Hepatocyte (in vitro differentiated cells): ENCODE measurements at regions not wholly inside any gene's neighbourhood (a gene's known extent, or its start where the extent isn't known, plus 50 kb on each side); places are given as distances from the start of the nearest gene placed in this dataset.

Source experiments
- DNase-seq: peaks from one replicate; pipeline ENCODE4 v3.0.0-alpha.2; 2016; ENCODE audit warnings: low spot score
- H2AFZ ChIP-seq: fragments of 200-600 bp; sonication (generic); 2 replicates; pipeline ENCODE4 v1.6.0; 2016; ENCODE audit warnings: antibody characterized with exemption, mild to moderate bottlenecking
- H3K27ac ChIP-seq: fragments of 200-600 bp; sonication (generic); 2 replicates; pipeline ENCODE4 v1.5.1; 2016; ENCODE audit warnings: mild to moderate bottlenecking
- H3K27me3 ChIP-seq: fragments of 200-600 bp; sonication (generic); 2 replicates; pipeline ENCODE4 v1.6.1; 2016
- H3K36me3 ChIP-seq: fragments of 200-600 bp; sonication (generic); replicated peaks from 2 replicates; pipeline ENCODE4 v1.5.1; 2016; ENCODE audit warnings: low read depth; ENCODE audit not compliant: insufficient read depth
- H3K4me1 ChIP-seq: fragments of 200-600 bp; sonication (generic); 2 replicates; pipeline ENCODE4 v1.5.1; 2016; ENCODE audit warnings: mild to moderate bottlenecking, moderate library complexity; ENCODE audit not compliant: insufficient read depth
- H3K4me2 ChIP-seq: fragments of 200-600 bp; sonication (generic); 2 replicates; pipeline ENCODE4 v1.6.0; 2016
- H3K4me3 ChIP-seq: fragments of 200-600 bp; sonication (generic); 2 replicates; pipeline ENCODE4 v1.5.1; 2016; ENCODE audit warnings: mild to moderate bottlenecking
- H3K79me2 ChIP-seq: fragments of 200-600 bp; sonication (generic); 2 replicates; pipeline ENCODE4 v1.6.0; 2017; ENCODE audit warnings: mild to moderate bottlenecking
- H3K9me2 ChIP-seq: fragments of 200-600 bp; sonication (generic); replicated peaks from 2 replicates; pipeline ENCODE4 v1.6.0; 2017; ENCODE audit warnings: mild to moderate bottlenecking; ENCODE audit not compliant: insufficient read depth
- H3K9me3 ChIP-seq: fragments of 200-600 bp; sonication (generic); 2 replicates; pipeline ENCODE4 v1.5.1; 2016; ENCODE audit warnings: low read depth, mild to moderate bottlenecking
- H4K20me1 ChIP-seq: fragments of 200-600 bp; sonication (generic); 2 replicates; pipeline ENCODE4 v1.6.0; 2016; ENCODE audit warnings: mild to moderate bottlenecking; ENCODE audit not compliant: insufficient read depth, poor library complexity, severe bottlenecking
- EZH2 ChIP-seq: fragments of 200-600 bp; sonication (generic); IDR thresholded peaks from 2 replicates; pipeline ENCODE4 v1.6.1; 2016; ENCODE audit warnings: antibody characterized with exemption, mild to moderate bottlenecking, borderline replicate concordance
- EZH2phosphoT487 ChIP-seq: fragments of 200-600 bp; sonication (generic); IDR thresholded peaks from one replicate; pipeline ENCODE4 v1.6.1; 2018; ENCODE audit warnings: antibody characterized with exemption, mild to moderate bottlenecking, low read depth, moderate library complexity; ENCODE audit not compliant: unreplicated experiment, severe bottlenecking
- WGBS: methylation state at CpG from one replicate; pipeline ENCODE4 v1.1.6; 2016; ENCODE audit warnings: low lambda C conversion rate; ENCODE audit errors: missing lambda C conversion rate; 5-methylcytosine and 5-hydroxymethylcytosine counted together
- TF ChIP-seq, protein P1 (sequence below): fragments of 200-600 bp; sonication (generic); IDR thresholded peaks from 2 replicates; pipeline ENCODE4 v1.5.1; 2016; ENCODE audit warnings: antibody characterized with exemption, mild to moderate bottlenecking; ENCODE audit not compliant: poor library complexity

DNA sequence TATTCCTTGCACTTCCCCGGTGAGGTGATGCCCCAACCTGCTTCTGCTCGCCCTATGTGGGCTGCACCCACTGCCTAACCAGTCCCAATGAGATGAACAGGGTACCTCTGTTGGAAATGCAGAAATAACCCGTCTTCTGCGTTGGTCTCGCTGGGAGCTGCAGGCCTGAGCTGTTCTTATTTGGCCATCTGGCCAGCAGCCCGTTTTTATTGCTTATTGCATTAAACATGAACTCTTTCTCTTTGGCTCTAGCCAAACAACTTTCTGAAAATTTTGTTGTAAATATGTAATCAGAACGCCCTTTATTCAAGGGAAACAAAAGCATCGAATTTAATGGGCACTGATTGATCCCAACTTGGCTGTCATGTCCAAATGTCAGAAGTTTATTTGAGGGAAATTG is 124.7 kb upstream of the FTMT start:
- H3K4me2 ChIP-seq, result no peak overlapping the region
- H3K9me2 ChIP-seq, result no peaks in the 10 kb centered on the region
- no peaks in the 10 kb centered on the region for H3K9me3 ChIP-seq
- no peaks in the 10 kb centered on the region for H3K79me2 ChIP-seq
- no peaks in the 10 kb centered on the region for H3K4me1 ChIP-seq
- no peak overlapping the region for H3K27ac ChIP-seq
- no peak overlapping the region for H2AFZ ChIP-seq
- DNase-seq, result no peak
- no peak overlapping the region for H3K4me3 ChIP-seq
- no peaks in the 10 kb centered on the region for H3K27me3 ChIP-seq
- no peak for TF ChIP-seq EZH2phosphoT487
- TF ChIP-seq, protein P1, sequence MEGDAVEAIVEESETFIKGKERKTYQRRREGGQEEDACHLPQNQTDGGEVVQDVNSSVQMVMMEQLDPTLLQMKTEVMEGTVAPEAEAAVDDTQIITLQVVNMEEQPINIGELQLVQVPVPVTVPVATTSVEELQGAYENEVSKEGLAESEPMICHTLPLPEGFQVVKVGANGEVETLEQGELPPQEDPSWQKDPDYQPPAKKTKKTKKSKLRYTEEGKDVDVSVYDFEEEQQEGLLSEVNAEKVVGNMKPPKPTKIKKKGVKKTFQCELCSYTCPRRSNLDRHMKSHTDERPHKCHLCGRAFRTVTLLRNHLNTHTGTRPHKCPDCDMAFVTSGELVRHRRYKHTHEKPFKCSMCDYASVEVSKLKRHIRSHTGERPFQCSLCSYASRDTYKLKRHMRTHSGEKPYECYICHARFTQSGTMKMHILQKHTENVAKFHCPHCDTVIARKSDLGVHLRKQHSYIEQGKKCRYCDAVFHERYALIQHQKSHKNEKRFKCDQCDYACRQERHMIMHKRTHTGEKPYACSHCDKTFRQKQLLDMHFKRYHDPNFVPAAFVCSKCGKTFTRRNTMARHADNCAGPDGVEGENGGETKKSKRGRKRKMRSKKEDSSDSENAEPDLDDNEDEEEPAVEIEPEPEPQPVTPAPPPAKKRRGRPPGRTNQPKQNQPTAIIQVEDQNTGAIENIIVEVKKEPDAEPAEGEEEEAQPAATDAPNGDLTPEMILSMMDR, result no peak
- TF ChIP-seq EZH2, result no peak
- WGBS, result 91% methylated on average over 8 of the region's 8 CpGs
- no peaks in the 10 kb centered on the region for H4K20me1 ChIP-seq
- no peaks in the 10 kb centered on the region for H3K36me3 ChIP-seq

DNA sequence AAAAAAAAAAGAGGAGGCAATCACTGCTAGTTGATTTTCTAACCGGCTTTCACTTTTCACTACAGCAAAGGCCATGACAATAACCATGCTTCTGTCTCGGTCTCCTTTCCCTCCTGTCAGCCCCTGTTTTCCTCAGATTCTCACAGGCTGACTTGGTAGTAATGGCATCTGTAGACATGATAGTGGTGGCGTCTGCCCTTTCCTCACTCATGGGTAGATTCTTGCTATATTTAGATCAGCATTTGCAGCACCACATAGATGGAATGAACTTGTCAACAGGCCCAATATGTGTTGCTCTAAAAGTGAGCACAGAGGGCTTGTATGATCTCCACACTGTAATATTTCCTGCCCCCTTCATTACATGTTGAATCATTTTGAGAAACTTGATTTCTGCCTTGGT is 120.3 kb upstream of the FTMT start:
- H3K79me2 ChIP-seq, result no peaks in the 10 kb centered on the region
- no peak for TF ChIP-seq EZH2
- H2AFZ ChIP-seq, result no peak overlapping the region
- H3K27me3 ChIP-seq, result no peaks in the 10 kb centered on the region
- no peaks in the 10 kb centered on the region for H3K9me2 ChIP-seq
- H3K9me3 ChIP-seq, result no peaks in the 10 kb centered on the region
- H3K4me2 ChIP-seq, result no peak overlapping the region
- no peaks in the 10 kb centered on the region for H3K4me1 ChIP-seq
- no peaks in the 10 kb centered on the region for H4K20me1 ChIP-seq
- no peak overlapping the region for H3K27ac ChIP-seq
- no peak overlapping the region for H3K4me3 ChIP-seq
- WGBS, result 47% methylated on average over 3 of the region's 3 CpGs
- no peak for DNase-seq
- H3K36me3 ChIP-seq, result no peaks in the 10 kb centered on the region

DNA sequence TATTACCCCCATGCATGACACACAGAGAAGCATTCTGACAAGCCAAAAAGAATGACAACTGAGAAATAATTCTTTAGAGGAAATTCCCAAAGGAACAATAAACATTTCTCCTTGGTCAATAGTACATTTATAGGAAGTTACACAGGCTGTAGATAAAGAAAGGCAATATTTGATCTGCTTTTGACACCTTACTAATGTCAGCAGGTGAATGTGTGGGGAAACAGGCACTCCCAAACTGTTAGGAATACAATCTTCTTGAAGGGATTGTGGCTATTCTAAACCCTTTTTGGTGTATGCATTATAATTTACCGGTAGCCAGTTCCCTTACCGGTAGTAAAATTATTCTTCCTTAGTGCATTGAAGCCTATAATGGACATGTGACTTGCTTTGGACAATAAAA is 116.1 kb upstream of the FTMT start:
- no peaks in the 10 kb centered on the region for H3K9me2 ChIP-seq
- 87% methylated on average over 2 of the region's 2 CpGs for WGBS
- no peak overlapping the region for H2AFZ ChIP-seq
- H3K27ac ChIP-seq, result no peak overlapping the region
- no peaks in the 10 kb centered on the region for H3K9me3 ChIP-seq
- no peak for DNase-seq
- no peaks in the 10 kb centered on the region for H3K27me3 ChIP-seq
- H3K4me2 ChIP-seq, result no peak overlapping the region
- TF ChIP-seq, protein P1, result no peak
- TF ChIP-seq EZH2phosphoT487 (no peak), EZH2 (no peak)
- H3K79me2 ChIP-seq, result no peaks in the 10 kb centered on the region
- no peaks in the 10 kb centered on the region for H4K20me1 ChIP-seq
- no peaks in the 10 kb centered on the region for H3K36me3 ChIP-seq
- H3K4me1 ChIP-seq, result no peaks in the 10 kb centered on the region
- H3K4me3 ChIP-seq, result no peak overlapping the region

DNA sequence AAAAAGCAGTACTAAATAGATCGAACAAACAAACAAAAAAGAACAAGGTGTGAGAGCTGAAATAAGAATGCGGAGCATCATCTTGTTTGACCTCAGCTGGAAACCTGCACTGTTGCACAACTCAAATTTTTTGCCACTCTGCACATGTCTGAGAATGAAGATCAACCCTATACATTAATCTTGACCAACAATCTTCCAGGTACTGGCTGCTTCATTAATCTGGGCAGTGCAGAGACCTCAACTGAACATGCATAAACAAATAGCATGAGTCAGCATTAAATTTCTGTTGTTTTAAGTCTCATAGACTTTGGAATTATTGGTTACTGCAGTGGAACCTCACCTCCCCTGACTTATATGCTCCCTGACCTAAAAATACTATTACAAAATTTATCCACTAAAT is 114.6 kb upstream of the FTMT start:
- DNase-seq, result no peak
- no peak overlapping the region for H3K27ac ChIP-seq

More for the DNA sequence above, 114.6 kb upstream of the FTMT start:
- Histone ChIP-seq H4K20me1 (no peaks in the 10 kb centered on the region), H2AFZ (no peak overlapping the region), H3K4me3 (no peak overlapping the region), H3K27me3 (no peaks in the 10 kb centered on the region), H3K79me2 (no peaks in the 10 kb centered on the region), H3K36me3 (no peaks in the 10 kb centered on the region), H3K9me3 (no peaks in the 10 kb centered on the region), H3K9me2 (no peaks in the 10 kb centered on the region), H3K4me2 (no peak overlapping the region), H3K4me1 (no peaks in the 10 kb centered on the region)
- 98% methylated on average over 2 of the region's 2 CpGs for WGBS
- TF ChIP-seq EZH2phosphoT487 (no peak), EZH2 (no peak)
- TF ChIP-seq, protein P1, result no peak
